Heart left ventricle (tissue), 13 donors: ENCODE measurements at regions not wholly inside any gene's neighbourhood (a gene's known extent, or its start where the extent isn't known, plus 50 kb on each side); places are given as distances from the start of the nearest gene placed in this dataset.
A peak's percentile ranks its signal among the peaks of the same experiment; 100 is the strongest.

Source experiments
- POLR2A ChIP-seq, 2 donors: fragments of 450-650 bp; IDR thresholded peaks; one replicate each; pipeline ENCODE4 v1.6.1; 2017; ENCODE audit warnings: antibody characterized with exemption in 2 of 2, mild to moderate bottlenecking in 2 of 2, moderate library complexity in 2 of 2
- TF ChIP-seq, protein P1 (sequence below), 12 donors: fragments of 200-600 bp; sonication (generic) in 4 of 12; IDR thresholded peaks; one replicate each; pipeline versions ENCODE4 v1.5.0 to v1.8.0; 2018 to 2022; ENCODE audit warnings: antibody characterized with exemption in 12 of 12, mild to moderate bottlenecking in 5 of 12
- donor health status: ischemic (EF 13 %, LVEDD 7.1; RV severe dilation, severe dysfunction).
- donor health status: DM: no; HTN: yes; CAD: no.
- donor health status: DM: no; HTN: no; CAD: no.
- donor health status: ischemic (EF 25% LVEDD 6.9; RV normal size, moderate dysfunction).
- donor health status: ischemic (EF 25% LVEDD 5.7; RV mildly dilated, moderate dysfunction).
- donor health status: ischemic (EF 35%, LVEDD 5.7; RV mildly dilated, moderate dysfunction).
- donor health status: nonischemic (EF 11% LVEDD 7.7; RV severe dilation, severe dysfunction).
- donor health status: DM: yes; HTN: yes; CAD: no.
- donor health status: PGD.
- donor health status: ischemic (EF 29% LVEDD 5.4; RV normal size, mild dysfunction).
- donor health status: nonischemic (EF 23%, LVEDD 6.1; RV moderate dilation, normal function).

DNA sequence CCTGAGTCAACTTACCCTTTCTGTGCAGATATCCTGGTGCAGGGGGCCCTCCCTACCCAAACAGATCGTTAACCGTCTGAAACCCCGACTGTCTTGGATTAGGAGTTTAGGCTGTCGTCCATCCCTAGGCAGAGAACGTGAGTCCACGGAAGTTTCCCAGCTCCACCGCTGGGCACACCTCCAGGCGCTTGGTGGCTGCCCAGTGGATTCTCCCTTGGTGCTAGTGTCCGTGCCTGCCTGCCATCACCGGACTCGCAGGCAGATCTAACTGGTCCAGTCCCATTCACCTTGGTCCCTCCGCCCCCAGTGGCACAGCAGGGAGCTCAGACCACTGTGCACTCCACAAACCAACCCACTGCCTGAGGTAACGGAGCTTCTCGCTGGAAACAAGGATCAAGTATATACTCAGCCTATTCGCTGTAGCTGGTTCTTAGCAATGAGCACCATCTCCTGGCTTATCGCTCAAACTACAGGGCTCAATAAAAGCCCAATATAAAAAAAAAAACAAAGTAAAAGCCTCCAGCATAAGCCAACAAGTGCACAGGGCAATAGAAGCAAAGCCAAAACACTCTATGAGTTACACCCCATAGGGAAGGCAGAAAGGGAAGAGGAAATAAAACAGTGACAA is 79.5 kb upstream of the USP9Y start:
- TF ChIP-seq, protein P1, sequence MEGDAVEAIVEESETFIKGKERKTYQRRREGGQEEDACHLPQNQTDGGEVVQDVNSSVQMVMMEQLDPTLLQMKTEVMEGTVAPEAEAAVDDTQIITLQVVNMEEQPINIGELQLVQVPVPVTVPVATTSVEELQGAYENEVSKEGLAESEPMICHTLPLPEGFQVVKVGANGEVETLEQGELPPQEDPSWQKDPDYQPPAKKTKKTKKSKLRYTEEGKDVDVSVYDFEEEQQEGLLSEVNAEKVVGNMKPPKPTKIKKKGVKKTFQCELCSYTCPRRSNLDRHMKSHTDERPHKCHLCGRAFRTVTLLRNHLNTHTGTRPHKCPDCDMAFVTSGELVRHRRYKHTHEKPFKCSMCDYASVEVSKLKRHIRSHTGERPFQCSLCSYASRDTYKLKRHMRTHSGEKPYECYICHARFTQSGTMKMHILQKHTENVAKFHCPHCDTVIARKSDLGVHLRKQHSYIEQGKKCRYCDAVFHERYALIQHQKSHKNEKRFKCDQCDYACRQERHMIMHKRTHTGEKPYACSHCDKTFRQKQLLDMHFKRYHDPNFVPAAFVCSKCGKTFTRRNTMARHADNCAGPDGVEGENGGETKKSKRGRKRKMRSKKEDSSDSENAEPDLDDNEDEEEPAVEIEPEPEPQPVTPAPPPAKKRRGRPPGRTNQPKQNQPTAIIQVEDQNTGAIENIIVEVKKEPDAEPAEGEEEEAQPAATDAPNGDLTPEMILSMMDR (IDR thresholded peaks at IDR 0.05) = peak in 7 of 12 donors; percentile 24 to 53 (median 44)
- TF ChIP-seq POLR2A (IDR thresholded peaks at IDR 0.05) = no peak
